GM10248 (cell line): ENCODE measurements at regions not wholly inside any gene's neighbourhood (a gene's known extent, or its start where the extent isn't known, plus 50 kb on each side); places are given as distances from the start of the nearest gene placed in this dataset.

Experiments
- CTCF ChIA-PET: fragments of 300-600 bp; sonication (Branson Sonifier 250); formaldehyde crosslinking; extraction: SDS; loops from one replicate; lab custom pipeline; 2021; ENCODE audit warnings: antibody characterized with exemption; lab: Yijun Ruan, JAX
- POLR2A ChIA-PET: fragments of 350-650 bp; sonication (Branson Sonifier 250); formaldehyde crosslinking; extraction: SDS; loops from one replicate; lab custom pipeline; 2020; ENCODE audit warnings: antibody characterized with exemption; lab: Yijun Ruan, JAX
- DNase-seq: peaks from one replicate; pipeline ENCODE4 v3.0.0; 2012; ENCODE audit errors: extremely low spot score
- TF ChIP-seq, protein P1 (sequence below): IDR thresholded peaks from 2 replicates; pipeline ENCODE4 v1.5.1; 2012; ENCODE audit warnings: mild to moderate bottlenecking, low read depth; ENCODE audit errors: extremely low read depth, missing control alignments, control extremely low read depth

DNA sequence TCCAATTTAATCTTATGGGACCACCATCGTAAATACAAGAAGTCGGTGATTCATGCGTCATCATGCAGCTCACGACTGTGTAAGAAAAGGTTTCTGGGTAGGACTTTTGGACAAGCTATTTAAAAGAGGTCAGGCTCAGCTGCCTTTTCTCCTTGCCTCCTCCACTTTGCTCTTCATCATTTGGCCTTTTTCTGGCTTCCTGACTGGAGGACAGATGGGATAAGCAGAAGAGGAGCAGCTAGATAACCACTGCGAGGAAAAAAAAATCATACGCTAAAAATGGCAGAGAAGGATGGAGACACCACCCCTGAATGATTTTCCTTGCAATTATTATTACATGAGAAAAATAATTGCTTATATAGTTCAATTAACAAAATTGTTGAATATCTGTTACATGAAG is 294.3 kb upstream of the FSTL5 start:
- no peak for DNase-seq
- ChIA-PET CTCF (interaction anchor here (1.4 to 1.6 kb wide), 2 partner anchors 21 to 36 kb away, joined by 3 read pairs; no protein-coding TSS in a partner anchor), POLR2A (no interaction called here)
- TF ChIP-seq, protein P1, sequence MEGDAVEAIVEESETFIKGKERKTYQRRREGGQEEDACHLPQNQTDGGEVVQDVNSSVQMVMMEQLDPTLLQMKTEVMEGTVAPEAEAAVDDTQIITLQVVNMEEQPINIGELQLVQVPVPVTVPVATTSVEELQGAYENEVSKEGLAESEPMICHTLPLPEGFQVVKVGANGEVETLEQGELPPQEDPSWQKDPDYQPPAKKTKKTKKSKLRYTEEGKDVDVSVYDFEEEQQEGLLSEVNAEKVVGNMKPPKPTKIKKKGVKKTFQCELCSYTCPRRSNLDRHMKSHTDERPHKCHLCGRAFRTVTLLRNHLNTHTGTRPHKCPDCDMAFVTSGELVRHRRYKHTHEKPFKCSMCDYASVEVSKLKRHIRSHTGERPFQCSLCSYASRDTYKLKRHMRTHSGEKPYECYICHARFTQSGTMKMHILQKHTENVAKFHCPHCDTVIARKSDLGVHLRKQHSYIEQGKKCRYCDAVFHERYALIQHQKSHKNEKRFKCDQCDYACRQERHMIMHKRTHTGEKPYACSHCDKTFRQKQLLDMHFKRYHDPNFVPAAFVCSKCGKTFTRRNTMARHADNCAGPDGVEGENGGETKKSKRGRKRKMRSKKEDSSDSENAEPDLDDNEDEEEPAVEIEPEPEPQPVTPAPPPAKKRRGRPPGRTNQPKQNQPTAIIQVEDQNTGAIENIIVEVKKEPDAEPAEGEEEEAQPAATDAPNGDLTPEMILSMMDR = no peak

DNA sequence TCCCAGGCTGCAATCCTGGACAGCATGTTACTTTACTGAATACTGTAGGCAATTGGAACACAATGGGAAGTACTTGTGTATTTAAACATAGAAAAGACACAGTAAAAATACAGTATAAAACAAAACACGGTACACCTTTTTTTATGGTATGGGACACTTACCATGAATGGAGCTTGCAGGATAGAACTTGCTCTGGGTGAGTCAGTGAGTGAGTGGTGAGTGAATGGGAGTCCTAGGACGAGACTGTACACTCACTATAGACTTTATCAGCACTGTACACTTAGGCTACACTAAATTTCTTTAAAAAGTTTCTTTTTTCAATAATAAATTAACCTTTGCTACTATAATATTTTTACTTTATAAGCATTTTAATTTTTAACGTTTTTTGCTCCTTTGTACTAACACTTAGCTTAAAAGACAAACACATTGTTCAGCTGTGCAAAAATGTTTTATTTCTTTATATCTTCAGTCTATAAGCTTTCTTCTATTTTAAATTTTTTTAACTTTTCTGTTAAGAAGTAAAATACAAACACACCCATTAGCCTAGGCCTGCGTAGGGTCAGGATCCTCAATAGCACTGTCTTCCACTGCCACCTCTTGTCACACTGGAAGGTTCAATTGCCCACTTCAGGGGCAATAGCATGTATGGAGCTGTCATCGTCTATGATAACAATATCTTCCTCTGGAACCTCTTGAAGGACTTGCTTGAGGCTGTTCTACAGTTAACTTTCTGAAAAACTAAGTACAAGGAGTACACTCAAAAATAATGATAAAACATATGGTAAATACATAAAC is 293.5 kb upstream of the FSTL5 start:
- POLR2A ChIA-PET = no interaction called here
- CTCF ChIA-PET = interaction anchor here (1.4 to 1.6 kb wide), 2 partner anchors 22 to 35 kb away, joined by 3 read pairs; no protein-coding TSS in a partner anchor
- TF ChIP-seq, protein P1 = no peak
- no peak for DNase-seq

DNA sequence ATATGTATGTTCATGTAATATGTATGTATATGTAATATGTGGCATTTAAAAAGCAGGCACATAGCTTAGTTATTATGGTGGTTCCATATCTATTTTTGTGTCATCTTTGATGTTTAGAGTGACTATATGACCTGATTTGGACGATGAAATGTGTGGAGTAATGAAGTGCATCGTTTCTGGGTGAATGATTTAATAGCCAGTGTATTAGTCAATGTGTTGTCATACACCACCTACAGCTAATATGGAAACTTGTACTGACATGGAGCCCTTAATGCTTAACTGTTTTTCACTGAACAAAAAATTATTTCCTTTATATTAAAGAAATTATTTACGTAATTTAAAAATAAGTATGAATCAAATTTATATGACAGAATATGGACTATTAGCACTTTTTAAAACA is 292.3 kb upstream of the FSTL5 start:
- DNase-seq = no peak
- ChIA-PET POLR2A (no interaction called here), CTCF (no interaction called here)
- TF ChIP-seq, protein P1 = no peak

DNA sequence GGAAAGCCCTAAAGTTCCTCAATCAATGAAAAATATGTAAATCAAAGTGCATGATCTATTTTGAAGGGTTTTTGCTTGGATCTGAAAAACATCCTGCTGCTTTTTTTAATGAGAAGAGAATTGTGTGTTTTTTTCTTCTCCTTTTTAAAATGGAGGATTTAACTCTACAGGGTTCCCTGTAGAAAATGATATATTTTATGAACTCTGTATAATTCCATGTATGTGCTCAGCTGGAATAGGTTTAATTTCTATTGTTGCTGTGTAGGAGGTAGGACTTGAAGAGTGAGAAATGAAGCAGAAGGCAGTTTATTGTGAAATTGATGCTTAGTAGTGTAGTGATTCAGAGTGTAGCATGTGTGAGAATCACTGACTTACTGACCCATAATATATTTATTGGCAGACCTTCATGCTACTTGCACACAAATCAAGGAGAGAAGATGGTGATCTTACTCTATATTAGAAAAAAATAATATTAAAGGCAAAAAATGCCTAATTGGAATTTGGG is 286.8 kb upstream of the FSTL5 start:
- CTCF ChIA-PET = no interaction called here
- DNase-seq = no peak
- POLR2A ChIA-PET = no interaction called here
- TF ChIP-seq, protein P1 = no peak

- DNase-seq = no peak
- TF ChIP-seq, protein P1 = no peak
- ChIA-PET CTCF (no interaction called here), POLR2A (no interaction called here)
Measured at GRCh38 chr4:162443510-162443909, 279.7 kb upstream of the FSTL5 start.

DNA sequence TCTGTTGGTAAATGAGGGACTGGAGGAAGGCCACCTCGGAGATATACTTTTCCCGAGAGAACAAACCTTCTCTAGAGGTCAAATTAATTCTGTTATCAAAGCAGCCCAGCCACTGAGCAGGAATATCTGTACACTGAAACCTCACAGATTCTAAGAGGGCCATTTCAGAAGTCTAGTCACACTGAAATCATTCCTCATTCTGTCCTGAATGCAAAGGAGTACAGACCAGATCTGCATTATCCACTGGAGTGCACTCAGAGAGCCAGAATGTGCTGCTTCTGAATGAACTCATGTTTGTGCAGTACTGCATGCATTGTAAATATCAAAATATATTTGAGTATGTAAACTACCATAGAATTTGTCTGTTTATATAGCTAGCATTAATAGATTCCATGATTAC is 278.3 kb upstream of the FSTL5 start:
- ChIA-PET CTCF (no interaction called here), POLR2A (no interaction called here)
- TF ChIP-seq, protein P1 = no peak
- no peak for DNase-seq
